B cell (primary cell): ENCODE measurements at regions not wholly inside any gene's neighbourhood (a gene's known extent, or its start where the extent isn't known, plus 50 kb on each side); places are given as distances from the start of the nearest gene placed in this dataset.

Experiments
- EZH2 ChIP-seq: IDR thresholded peaks from 2 replicates; pipeline ENCODE4 v1.6.1; 2012; ENCODE audit warnings: borderline replicate concordance, low read depth, mild to moderate bottlenecking, moderate library complexity, low read length; ENCODE audit not compliant: insufficient read depth, poor library complexity, severe bottlenecking
- TF ChIP-seq, protein P1 (sequence below): fragments of 200-600 bp; IDR thresholded peaks from one replicate; pipeline ENCODE4 v1.8.0; 2022; ENCODE audit warnings: antibody characterized with exemption, mild to moderate bottlenecking

DNA sequence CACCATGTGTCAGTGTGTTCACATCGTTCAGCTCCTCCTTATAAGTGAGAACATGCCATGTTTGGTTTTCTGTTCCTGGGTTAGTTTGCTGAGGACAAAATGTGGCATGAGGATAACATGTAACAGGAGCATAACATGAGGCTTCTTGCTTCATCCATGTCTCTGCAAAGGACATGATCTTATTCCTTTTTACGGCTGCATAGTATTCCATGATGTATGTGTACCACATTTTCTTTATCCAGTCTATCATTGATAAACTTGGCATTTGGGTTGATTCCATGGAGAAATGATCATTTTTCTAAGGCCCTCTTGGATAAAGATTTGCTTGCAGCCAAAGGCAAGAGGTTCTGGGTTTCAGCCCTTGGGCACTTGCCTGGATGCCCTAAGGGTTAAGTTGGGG is 128.5 kb upstream of the ZEB1 start:
- TF ChIP-seq, protein P1, sequence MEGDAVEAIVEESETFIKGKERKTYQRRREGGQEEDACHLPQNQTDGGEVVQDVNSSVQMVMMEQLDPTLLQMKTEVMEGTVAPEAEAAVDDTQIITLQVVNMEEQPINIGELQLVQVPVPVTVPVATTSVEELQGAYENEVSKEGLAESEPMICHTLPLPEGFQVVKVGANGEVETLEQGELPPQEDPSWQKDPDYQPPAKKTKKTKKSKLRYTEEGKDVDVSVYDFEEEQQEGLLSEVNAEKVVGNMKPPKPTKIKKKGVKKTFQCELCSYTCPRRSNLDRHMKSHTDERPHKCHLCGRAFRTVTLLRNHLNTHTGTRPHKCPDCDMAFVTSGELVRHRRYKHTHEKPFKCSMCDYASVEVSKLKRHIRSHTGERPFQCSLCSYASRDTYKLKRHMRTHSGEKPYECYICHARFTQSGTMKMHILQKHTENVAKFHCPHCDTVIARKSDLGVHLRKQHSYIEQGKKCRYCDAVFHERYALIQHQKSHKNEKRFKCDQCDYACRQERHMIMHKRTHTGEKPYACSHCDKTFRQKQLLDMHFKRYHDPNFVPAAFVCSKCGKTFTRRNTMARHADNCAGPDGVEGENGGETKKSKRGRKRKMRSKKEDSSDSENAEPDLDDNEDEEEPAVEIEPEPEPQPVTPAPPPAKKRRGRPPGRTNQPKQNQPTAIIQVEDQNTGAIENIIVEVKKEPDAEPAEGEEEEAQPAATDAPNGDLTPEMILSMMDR: no peak
- TF ChIP-seq EZH2: no peak
